KOPT-K1 (cell line): ENCODE measurements at regions not wholly inside any gene's neighbourhood (a gene's known extent, or its start where the extent isn't known, plus 50 kb on each side); places are given as distances from the start of the nearest gene placed in this dataset.
"Not testable (repeated sequence)": the region's sequence is repeated elsewhere in the genome, so short reads cannot be mapped to it uniquely, and the experiment has no call there.

Source experiments
- H3K27ac ChIP-seq: fragments of 200-600 bp; sonication (generic); 2 replicates; pipeline ENCODE4 v1.5.1; 2016; ENCODE audit warnings: antibody characterized with exemption, mild to moderate bottlenecking, low read depth, low read length; ENCODE audit not compliant: poor library complexity, severe bottlenecking
- H3K36me3 ChIP-seq: fragments of 200-600 bp; sonication (generic); 2 replicates; pipeline ENCODE4 v1.5.1; 2017; ENCODE audit warnings: antibody characterized with exemption, mild to moderate bottlenecking, low read length, moderate library complexity; ENCODE audit not compliant: insufficient read depth
- H3K9me3 ChIP-seq: fragments of 200-600 bp; sonication (generic); 2 replicates; pipeline ENCODE4 v1.5.1; 2017; ENCODE audit warnings: antibody characterized with exemption, low read length, mild to moderate bottlenecking; ENCODE audit not compliant: insufficient read depth, poor library complexity, severe bottlenecking

DNA sequence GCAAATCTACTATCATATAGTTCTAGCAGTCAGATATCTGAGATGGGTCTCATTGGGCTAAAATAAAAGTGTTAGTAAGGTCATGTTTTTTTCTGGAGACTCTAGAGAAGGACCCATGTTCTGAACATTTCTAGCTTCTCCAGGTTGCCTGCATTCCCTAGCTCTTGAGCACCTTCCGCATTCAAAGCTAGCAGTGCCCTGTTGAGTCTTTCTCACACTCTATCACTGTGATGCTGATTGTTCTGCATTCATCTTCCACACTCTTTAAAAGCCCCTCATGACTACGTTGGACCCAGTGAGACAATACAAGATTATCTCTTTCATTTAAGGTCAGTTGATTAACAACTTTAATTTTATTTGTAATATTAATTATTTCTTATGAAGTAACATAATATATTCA lies 433.3 kb upstream of the CHORDC1 start:
- no peak overlapping the region for H3K27ac ChIP-seq
- H3K36me3 ChIP-seq: no peaks in the 10 kb centered on the region
- H3K9me3 ChIP-seq: no peaks in the 10 kb centered on the region

DNA sequence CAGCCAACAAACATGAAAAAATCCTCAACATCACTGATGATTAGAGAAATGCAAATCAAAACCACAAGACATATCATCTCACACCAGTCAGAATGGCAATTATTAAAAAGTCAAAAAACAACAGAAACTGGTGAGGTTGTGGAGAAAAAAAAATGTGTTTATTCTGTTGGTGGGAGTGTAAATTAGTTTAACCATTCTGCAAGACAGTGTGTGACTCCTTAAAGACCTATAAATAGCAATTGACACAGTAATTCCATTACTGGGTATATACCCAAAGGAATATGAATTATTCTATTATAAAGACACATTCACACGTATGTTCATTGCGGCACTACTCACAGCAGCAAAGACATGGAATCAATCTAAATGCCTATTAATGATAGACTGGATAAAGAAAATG lies 427.3 kb upstream of the CHORDC1 start:
- Histone ChIP-seq H3K27ac (no peak overlapping the region), H3K36me3 (no peaks in the 10 kb centered on the region), H3K9me3 (no peaks in the 10 kb centered on the region)

DNA sequence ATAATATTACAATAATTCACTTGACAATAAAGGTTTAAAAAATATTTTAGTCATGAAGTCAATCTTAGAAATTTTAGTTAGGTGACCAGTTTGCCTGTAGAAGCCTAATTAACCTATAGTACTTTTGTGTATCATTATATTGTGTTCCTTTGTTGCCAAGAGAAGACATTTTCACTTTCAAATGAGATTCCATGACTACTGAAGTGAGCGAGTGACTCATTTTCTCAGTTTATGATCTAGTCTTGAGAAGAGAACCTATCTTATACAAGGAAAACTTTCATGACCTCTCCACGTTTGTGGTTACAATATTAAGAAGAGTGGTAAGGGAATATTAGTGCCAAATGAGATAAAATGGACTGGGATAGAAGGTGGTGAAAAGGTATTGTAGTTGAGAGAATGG lies 423.9 kb upstream of the CHORDC1 start:
- Histone ChIP-seq H3K9me3 (no peaks in the 10 kb centered on the region), H3K36me3 (no peaks in the 10 kb centered on the region), H3K27ac (no peak overlapping the region)

DNA sequence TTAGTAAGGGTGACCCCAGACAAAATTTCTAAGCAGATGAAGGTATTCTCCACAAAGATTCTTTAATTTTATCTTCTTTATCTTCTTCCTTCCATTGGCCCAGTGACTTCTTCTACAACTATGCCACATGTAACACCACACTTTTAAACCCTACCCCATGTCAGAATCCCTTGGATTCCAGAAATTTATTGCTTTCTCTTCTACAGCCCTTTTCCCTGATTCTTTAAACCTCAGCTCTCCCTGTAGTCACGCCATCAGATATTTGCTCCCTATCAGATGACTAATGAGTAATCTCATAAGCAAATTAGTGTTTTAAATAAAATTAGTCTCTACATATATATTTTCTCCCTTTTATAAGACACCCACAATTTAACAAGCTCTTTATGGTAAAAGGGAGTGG lies 423.4 kb upstream of the CHORDC1 start:
- Histone ChIP-seq H3K9me3 (no peaks in the 10 kb centered on the region), H3K36me3 (no peaks in the 10 kb centered on the region), H3K27ac (no peak overlapping the region)

DNA sequence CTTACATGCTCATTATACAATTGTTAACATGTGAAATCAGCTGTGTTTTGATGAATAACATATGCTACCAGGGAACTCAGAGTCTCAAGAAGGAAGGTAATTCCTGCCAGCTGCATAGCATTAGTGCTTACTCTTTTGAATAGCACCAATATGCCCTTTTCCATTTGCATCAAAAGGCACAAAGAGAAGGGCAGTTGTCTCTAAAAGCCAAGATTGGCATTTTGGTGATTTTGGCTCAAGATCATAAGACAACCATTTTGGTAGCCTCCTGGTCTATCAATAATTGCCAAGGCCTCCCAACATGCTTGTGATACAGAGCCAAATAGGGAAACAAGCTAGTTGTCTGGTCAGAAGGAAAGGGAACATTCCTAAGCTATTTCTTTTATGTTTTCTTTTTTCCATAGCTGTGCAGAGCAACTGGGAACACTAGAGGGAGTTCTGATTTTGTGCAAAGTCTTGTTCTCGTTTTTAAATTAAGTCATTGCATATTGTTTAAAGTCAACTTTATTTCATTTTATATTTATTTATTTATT lies 416.7 kb upstream of the CHORDC1 start:
- no peak overlapping the region for H3K27ac ChIP-seq
- H3K36me3 ChIP-seq: no peaks in the 10 kb centered on the region
- no peaks in the 10 kb centered on the region for H3K9me3 ChIP-seq

DNA sequence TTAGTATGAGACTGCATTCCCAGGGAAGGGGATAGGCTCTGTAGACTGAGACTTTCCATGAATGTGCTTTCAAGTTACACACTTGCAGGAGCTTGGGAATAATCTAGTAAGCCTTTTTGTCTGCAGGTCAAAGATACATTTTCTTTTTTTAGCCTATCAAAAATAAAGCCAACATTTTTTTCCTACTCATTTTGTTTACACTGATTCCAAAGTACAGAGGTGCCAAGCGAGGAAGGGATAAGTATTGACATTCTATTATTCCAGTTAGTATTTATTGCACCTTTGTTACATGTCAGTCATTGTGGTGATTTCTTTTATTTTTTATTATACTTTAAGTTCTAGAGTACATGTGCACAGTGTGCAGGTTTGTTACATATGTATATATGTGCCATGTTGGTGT lies 413.0 kb upstream of the CHORDC1 start:
- Histone ChIP-seq H3K36me3 (no peaks in the 10 kb centered on the region), H3K27ac (no peak overlapping the region), H3K9me3 (no peaks in the 10 kb centered on the region)

DNA sequence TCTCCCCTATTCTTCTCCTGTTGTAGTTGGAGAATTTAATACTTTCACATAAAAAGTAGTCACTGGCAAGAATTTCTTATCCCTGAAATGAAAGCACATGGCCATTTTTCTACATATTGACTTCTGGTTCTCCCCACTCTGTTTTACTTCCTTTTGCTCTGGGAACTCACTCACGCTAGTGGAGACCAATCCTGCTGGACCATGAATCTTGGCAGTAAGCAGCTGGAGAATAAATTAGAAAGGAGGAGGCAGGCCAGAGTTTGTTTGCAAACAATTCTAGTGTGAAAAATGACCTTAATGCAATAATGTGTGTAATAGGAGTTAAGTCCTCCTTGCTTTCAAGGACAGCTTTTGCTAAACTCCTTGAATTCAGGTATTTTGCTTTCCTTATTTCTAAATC lies 412.3 kb upstream of the CHORDC1 start:
- Histone ChIP-seq H3K27ac (no peak overlapping the region), H3K36me3 (no peaks in the 10 kb centered on the region), H3K9me3 (no peaks in the 10 kb centered on the region)

DNA sequence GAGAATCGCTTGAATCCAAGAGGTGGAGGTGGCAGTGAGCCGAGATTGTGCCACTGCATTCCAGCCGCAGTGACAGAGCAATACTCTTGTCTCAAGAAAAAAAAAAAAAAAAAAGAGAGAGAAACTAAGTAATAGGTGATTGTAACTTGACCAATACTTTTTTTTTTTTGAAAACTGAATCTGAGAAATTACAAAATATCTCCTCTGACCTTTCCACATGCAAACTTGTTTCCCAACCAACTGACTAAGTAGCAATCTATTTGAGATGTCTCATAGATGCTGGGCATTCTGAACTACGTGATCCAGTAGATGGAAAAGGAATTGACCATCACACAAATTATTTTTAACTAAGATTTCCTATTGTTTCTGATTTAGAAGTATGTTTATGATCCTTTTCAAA lies 407.3 kb upstream of the CHORDC1 start:
- H3K9me3 ChIP-seq: no peaks in the 10 kb centered on the region
- H3K36me3 ChIP-seq: no peaks in the 10 kb centered on the region
- H3K27ac ChIP-seq: no peak overlapping the region

DNA sequence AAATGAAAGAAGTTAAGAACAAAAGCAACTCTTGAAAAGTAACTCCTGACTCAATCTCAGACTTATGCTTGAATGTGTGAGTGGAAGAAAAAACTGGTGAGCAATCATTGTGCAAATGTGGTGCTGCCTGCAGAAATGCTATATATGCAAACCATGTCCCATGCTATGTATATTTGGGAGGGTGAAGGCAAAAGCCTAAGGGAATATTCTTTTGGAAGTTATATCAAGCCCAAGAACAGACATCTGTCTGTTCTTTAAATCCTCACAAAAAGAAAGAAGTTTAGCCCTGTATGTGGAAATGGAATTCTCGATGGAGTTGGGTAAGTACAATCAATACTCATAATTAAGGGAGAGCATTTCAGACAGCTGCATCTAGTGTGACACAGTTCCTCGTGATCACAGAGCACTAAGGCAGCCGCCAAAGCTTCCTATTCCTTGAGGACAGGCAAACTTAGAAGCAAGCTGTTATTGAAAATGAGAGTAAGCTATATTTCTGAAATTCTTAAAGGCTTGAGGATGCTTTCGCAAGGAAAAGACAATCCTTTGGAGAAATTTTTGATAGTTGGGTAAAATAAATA lies 406.5 kb upstream of the CHORDC1 start:
- Histone ChIP-seq H3K27ac (no peak overlapping the region), H3K36me3 (no peaks in the 10 kb centered on the region), H3K9me3 (no peaks in the 10 kb centered on the region)

DNA sequence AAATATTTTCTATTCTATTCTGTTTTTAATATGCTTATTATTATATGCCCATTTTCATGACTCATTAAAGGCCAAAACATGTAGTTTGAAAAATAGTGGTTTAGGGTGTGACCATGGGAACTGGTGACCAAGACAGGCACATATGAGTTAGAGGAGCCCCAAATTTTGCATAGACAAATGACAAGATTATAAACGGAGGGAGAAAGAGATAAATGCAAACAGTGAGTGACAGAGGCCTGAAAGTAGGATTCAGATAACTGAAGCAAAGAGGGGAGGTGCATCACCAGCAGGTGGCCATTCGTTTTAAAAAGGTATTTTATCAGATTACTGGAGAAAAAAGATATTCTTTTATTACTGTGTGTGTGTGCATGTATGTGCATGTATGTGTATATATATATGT lies 391.5 kb upstream of the CHORDC1 start:
- Histone ChIP-seq H3K27ac (no peak overlapping the region), H3K9me3 (no peaks in the 10 kb centered on the region), H3K36me3 (no peaks in the 10 kb centered on the region)

DNA sequence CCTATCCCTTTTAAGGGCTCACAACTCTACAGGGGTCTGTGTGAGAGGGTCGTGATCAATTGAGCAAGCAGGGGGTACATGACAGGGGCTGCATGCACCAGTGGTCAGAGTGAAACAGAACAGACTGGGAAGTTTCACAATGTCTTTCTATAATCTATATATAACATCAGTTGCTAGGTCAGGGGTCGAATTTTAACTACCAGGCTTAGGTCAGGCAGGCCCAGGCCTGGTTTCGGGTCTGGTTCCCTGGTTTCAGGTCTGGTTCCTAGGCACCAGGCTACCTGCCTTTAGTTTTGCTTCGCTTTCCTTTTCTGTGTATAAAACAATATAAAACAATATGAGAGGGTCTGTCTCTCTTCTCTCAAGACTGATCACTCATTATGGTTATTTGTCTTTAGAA lies 390.2 kb upstream of the CHORDC1 start:
- not testable (repeated sequence) for H3K27ac ChIP-seq, H3K9me3 ChIP-seq

DNA sequence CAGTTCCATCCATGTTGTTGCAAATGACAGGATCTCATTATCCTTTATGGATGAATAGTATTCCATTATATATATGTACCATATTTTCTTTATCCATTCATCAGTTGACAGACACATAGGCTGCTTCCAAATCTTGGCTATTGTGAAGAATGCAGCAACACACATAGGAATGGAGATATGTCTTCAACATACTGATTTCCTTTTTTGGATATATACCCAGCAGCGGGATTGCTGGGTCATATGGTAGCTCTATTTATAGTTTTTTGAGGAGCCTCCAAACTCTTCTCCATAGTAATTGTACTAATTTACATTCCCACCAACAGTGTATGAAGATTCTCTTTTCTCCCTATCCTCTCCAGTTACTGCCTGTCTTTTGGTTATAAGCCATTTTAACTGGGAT lies 383.9 kb upstream of the CHORDC1 start:
- Histone ChIP-seq H3K36me3 (no peaks in the 10 kb centered on the region), H3K27ac (no peak overlapping the region), H3K9me3 (no peaks in the 10 kb centered on the region)

More for the DNA sequence above, 390.2 kb upstream of the CHORDC1 start:
- not testable (repeated sequence) for H3K36me3 ChIP-seq

DNA sequence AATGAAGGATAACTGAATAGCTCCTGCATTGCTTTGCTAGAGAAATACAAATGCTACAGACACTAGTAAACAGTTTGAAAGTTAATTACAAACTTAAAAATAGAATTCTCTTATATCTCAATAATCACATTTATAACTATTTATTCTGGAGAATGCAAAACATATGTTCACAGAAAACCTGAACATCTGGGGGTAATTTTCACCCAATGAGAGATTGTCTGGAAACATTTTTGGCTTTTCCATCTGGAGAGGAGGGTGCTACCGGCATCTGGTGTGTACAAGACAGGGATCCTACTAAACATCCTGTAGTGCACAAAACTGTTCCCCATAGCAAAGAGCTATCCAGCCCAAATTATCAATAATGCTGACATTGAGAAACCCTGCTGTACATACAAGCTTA lies 378.4 kb upstream of the CHORDC1 start:
- no peak overlapping the region for H3K27ac ChIP-seq
- no peaks in the 10 kb centered on the region for H3K9me3 ChIP-seq
- H3K36me3 ChIP-seq: no peaks in the 10 kb centered on the region

DNA sequence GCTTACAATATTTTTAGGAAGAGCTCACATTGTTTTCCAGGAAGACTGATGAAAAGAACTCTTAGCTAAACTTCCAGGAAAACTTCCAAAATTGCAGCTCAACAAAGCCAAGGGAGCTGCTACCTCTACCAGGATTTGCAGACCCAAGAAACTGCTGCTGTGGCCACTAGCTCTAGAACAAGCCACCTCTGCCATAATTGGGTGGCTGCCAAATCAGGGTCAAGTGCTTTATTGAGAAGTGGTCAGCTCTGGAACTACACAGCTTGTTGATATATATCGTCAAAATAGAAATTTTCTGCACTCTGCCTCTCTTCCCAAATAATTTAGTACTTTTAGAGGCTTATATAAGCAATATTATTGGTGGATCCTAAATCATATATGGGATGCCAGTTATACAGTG lies 371.8 kb upstream of the CHORDC1 start:
- H3K27ac ChIP-seq: no peak overlapping the region
- H3K9me3 ChIP-seq: no peaks in the 10 kb centered on the region
- no peaks in the 10 kb centered on the region for H3K36me3 ChIP-seq

DNA sequence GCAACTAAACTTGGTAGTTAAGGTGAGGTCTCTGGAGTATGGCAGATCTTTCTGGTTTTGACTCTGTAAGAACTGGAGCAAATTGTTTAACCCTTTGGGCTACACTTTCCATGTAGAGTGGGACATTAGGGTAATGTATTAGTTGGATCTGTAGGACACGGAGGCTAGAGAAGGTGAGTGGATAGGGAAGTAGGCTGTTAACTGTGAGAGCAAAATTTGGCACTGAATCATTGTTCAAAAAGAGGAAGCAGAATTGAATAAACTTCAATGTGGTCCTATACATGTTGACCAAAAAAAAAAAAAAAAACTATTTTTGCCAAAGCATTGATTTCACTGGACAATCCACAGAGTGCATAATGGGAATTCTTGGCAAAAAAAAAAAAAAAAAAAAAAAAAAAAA lies 370.2 kb upstream of the CHORDC1 start:
- H3K9me3 ChIP-seq: no peaks in the 10 kb centered on the region
- no peaks in the 10 kb centered on the region for H3K36me3 ChIP-seq
- H3K27ac ChIP-seq: no peak overlapping the region

DNA sequence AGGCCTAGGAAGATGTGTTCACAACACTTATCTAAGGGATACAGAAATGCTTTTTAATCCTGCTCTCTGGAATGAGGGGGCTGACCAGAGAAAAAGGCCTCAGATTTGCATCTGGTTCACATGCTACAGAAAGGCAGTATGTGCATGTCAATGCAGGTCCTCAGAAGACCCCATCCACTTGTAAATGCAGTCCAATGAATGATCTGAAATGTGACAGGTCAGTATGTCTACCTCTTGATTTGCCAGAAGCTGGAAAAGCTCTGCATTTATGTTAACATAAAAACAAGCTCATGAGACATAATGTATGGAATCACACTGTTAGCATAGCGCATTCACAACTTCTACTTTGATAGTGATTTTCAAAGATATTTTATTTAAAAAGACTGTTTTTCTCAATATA lies 367.4 kb upstream of the CHORDC1 start:
- Histone ChIP-seq H3K36me3 (no peaks in the 10 kb centered on the region), H3K27ac (no peak overlapping the region), H3K9me3 (no peaks in the 10 kb centered on the region)
